Activated T-cell treated with anti-CD3 and anti-CD28 coated beads for 4 hours (primary cell): ENCODE measurements at regions not wholly inside any gene's neighbourhood (a gene's known extent, or its start where the extent isn't known, plus 50 kb on each side); places are given as distances from the start of the nearest gene placed in this dataset.

Source experiments
- DNase-seq: peaks from one replicate; pipeline ENCODE4 v3.0.0-alpha.2; 2020

DNA sequence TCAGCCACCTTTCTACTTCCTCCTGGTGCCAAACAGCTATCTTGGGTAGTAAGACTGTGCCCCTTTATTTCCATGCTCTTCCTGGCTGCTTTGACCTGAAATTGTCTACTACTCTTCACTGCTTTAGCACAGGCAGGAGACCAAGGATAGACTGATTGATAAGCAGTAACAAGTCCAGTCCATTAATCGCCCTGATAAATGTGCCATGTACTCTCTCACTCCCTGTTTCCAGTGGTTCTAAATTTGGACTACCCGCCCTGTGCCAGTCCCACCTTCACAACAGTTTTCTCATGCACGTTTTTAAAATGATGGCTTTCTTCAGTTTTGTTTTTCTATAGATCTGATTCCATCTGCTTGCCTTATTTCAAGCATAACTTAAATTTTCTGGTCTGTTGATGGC is 189.6 kb upstream of the RBMS1 start:
- DNase-seq: no peak

DNA sequence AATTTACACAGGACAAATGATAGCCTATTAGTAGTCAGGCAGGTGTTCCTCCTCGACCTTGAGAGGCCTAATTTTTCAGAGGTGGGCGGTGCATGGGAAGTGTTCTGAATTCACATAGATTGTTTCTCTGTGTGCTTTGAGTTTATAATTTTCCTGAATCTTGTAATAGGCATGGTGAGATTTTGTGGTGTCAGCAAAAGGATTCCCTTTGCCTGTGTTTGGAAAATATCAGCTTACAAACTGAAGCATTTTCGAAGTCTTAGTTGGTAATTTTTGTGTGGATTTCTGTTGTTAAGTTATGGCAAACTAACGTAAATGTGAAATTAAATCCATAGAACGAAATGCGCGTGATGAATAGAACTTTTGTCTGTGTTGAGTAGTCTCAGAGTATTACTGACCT is 194.0 kb upstream of the RBMS1 start:
- DNase-seq: no peak

DNA sequence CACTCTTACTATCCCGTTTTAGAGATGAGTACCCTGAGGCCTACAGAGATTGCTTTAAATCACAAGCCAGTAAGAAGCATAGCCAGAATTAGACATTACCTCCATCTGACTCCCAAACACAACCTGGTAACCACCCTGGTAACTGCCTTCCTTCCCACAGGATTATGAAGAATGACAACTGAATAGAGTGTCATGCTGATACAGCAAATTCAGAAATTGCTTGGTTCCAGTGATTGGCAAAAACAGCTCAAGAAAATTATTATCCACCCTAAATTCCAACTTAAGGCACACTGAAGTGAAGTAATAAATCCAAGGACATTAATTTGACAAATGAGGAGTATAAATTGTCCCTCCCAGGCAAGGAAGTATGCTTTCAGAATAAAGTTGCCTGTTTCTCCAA is 195.8 kb upstream of the RBMS1 start:
- DNase-seq: no peak

DNA sequence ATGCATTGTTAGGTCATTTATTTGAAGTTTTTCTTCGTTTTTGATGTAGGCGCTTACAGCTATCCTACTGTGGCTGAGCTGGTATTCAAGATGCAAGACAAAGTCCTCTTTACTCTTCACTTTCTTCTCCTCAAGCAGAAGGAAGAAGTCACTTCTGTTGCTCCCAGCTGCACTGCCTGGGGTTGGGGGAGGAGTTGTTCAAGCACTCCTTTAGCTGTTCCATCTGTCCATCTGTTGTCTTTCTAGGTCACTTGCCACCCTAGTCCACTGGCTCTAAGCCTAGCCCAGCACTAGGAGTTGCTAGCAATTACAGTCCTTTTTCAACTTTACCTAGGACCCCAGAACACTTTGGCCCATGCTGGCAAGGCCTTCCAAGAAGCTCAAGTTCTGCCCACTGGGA is 200.6 kb upstream of the RBMS1 start:
- no peak for DNase-seq

DNA sequence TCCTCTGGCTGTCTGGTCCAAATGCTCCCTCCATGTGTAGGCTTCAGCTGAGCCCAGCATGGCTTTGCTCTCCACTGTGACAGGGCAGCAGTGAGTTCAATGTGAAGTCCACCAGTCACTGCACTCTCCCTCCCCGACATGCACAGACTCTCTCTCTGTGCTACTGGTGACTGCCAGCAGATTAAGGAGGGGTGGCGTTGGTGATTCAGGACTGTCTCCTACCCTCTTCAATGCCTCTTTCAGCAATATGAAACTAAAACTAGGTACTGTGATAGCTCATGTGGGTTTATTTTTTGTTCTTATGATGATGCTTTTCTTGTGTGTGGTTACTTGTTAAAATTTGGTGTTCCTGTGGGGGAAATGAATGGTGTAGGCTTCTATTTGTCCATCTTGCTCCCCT is 201.0 kb upstream of the RBMS1 start:
- no peak for DNase-seq

DNA sequence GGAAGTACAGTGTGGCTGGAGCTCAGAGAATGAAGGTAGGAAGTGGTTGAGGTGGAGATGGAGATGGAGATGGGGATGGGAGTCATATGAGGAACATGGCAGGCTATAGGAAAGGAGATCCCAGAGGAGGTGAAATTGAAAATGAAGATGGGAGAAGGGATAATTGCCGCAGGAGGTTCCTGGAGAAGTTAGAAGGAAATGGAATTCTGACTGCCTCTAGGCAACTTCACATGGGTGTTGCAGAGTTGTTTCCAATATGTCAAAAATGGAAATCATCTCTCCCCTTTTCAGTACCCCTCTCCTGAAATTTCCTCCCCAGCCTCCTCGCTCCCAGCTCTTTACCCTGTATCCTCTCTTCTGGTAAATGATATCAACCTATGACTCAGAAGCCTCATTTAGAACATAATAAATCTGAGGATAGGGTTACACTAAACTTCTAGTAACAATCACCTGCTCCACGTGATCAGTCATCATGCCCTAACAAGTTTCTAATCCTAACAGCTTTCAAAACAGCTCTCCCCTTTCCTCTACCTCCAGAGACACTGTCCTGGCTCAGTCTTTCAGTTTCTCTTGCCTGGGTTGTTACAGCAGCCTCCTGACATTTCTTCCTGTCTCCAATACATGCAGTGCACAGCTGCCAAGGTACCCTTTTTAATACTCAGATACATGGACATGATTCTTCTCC is 201.9 kb upstream of the RBMS1 start:
- DNase-seq: no peak

DNA sequence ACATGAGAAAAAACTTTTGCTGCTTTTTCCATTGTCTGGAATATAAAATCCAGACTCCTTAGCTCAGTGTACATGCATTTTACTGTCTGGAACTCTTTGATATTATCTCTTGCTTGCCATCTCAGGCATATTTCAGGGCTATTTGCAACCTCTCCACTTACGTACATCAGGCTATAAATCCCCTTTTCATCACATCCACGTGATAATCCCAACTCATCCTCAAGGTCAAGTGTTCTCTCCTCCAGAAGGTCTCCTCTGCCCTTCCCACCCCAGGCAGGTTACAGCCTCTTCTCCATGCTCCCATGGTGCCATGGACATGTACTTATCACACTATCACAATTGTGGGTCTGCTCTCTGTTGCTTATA is 202.5 kb upstream of the RBMS1 start:
- DNase-seq: no peak

DNA sequence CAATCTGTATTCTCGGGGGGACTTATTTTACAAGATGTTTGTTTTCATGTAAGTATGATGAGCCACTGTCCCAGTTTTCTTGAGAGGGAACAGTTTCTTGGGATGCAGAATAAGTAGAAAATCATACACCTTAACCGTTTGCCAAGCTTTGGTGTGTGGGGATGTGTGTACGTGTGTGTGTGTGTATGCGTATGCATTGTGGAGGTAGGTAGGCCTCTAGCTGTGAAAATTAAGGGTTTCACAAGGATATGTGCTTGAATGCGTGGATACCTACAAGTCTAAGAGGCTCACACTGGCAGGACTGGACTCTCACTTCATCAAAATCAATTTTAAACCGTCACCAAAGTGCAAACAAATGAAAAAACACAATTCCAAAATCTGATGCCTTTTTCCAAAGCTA is 204.2 kb upstream of the RBMS1 start:
- DNase-seq: no peak

DNA sequence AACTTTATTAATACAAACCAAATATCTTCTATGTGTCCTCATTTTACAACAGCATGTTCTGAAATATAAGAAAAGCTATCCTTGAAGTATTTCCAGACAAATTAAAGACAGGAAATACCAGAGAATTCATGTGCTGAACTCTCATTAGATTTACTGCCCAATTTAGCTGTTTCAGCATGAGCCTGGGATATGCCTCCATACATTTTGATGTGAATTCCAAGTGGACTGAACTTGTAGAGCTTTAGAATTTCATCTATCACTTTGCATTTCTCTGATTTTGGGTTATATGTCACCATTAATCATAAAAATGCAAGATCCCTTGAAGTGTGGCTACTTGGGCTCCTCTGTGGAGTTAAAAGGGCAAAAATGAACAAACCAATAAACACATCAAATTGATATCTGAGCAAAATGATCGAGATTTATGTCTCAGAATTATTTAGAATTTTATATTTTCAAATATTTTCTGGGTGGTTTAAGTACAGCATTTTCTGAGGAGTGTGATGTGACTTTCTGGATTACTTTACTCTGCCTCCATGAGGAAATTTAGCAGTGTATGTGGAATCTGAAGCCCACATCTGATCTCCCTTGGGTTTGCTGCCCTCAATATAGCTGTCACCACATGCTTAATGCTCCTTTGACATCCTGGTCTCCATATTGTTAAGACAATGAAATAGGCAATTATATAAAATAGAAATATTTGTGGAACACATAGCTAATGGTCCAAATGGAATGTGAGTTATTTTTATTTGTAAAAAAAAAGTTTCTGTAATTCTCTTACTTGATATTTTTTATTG is 206.6 kb upstream of the RBMS1 start:
- DNase-seq: no peak

DNA sequence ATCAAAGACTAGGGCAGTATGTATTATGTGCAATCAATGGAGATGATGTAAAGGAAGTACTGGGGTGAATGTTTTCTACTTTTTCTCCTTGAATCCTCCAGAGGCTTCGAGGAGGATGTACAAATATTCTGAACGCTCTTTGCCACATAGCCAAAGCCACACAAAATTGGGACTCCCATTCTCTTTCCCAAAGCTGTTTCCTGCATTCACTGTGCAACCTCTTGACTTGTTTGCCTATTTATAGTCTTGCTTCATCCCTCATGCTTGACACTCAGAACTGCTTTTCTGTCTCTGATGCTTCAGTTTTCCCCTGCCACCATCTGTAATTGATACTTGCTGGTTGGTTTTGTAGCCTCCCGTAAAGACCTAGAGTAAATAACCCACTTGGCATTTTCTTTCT is 208.2 kb upstream of the RBMS1 start:
- DNase-seq: no peak

DNA sequence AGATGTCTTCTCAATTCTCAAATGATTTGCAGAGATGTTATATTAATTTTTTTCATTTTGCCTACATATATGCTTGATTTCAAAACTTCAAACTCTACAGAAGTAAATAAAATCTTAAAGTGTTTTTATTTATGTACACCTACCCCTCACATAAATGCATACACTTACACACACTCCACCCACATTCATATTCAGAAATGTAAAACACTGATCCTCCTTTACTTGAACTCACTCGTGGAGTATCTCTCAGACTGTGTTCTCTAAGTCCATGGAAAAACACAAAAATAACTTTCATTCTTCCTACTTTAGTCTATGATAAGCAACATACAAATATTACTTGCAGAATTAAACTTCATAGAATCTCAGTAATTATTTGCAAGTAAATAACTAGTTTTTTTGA is 209.1 kb upstream of the RBMS1 start:
- DNase-seq: no peak

DNA sequence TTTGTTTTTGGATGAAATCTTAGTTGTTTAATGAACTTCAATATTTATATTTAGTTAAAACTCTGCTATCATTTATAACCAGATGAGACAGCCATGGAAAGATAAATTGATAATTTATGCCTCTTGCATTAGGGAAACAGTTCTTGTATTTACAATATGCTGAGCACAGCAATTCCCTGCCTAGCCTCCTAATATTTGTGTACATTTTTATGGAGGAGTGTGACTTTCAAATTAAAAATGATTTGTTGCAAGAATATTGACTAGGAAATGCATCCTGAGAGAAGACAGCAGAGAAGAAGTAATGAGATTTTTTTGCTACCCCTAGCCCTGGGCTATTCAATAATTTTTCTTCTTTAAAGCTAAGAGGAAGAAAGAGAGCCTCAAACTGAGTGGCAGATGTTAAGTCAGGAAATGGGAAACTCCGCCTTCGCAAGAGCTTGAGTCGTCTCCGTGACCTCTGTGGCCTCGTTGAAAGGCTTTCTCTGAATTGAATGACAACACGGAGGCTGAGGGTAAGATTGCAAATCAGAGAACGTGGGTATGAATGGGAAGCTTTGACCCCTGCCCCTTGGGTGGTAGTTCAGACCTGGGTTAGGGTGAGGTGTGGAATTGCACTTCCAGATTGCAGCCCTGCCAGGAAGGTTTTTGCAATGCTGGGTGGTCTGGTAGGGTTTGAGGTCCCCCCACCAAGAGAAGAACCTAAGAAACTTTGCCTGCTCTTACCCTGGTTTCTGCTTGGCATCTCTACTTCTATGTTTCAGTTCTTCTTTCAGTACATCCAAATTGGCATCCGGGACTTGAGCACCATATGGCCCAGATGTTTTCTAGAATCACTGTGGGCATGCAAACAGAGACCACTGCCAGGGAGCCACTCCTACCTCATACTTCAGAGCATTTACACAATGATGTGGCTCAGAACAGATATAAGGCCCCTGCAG is 210.3 kb upstream of the RBMS1 start:
- DNase-seq: no peak

DNA sequence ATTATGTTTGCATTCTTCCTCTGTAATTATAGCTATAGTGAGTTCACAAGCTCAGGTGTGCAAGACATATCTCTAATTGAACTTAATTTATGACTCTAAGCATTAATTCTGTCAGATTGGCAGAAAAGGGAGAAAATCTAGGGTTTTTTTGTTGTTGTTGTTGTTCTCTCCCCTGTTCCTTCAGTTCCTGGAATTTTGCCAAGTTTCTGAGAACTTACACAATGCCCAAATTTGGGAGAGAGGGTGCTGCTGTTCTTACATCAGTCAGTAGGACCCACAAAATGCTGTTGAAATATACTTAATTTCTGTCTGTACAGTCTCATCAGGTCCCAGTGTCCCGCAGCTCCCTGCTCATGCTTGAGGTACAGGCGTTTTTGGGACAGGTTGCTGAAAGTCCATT is 221.8 kb upstream of the RBMS1 start:
- DNase-seq: no peak

DNA sequence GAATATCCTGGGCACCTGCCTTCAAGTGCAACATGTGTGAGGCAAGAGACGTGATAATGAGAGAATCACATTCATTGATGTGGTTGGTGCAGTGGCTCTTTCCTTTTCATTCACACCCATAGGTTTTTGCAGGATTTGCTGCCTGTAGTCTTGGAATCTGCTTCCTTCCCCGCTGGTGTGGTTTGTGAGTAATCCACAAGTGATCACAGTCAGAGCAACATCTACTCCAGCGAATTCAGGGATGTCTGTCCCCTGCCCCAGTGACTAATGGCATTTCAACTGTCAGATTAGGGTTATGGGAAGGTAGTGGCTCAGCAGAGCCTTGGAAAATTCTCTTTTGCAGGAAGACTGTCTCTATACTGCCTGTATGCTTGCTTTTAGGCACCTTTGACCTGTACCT is 225.5 kb upstream of the RBMS1 start:
- DNase-seq: no peak

DNA sequence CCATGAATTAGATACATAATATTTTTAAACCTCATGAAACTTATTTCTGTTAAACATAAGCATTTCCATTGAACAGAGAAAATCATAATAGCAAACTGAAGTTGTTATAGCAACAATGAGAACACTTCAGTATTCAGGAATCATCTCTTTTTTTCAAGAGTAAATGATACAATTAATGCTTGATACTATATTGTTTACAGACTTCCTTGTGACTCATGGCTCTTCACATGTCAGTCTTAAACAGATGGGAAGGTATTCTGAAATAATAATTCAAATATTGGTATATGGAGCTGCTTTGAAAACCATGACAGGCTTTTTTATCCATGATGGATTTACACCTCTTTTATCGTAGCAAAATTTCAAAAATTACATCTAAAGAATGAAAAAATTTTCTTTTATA is 226.5 kb upstream of the RBMS1 start:
- no peak for DNase-seq

DNA sequence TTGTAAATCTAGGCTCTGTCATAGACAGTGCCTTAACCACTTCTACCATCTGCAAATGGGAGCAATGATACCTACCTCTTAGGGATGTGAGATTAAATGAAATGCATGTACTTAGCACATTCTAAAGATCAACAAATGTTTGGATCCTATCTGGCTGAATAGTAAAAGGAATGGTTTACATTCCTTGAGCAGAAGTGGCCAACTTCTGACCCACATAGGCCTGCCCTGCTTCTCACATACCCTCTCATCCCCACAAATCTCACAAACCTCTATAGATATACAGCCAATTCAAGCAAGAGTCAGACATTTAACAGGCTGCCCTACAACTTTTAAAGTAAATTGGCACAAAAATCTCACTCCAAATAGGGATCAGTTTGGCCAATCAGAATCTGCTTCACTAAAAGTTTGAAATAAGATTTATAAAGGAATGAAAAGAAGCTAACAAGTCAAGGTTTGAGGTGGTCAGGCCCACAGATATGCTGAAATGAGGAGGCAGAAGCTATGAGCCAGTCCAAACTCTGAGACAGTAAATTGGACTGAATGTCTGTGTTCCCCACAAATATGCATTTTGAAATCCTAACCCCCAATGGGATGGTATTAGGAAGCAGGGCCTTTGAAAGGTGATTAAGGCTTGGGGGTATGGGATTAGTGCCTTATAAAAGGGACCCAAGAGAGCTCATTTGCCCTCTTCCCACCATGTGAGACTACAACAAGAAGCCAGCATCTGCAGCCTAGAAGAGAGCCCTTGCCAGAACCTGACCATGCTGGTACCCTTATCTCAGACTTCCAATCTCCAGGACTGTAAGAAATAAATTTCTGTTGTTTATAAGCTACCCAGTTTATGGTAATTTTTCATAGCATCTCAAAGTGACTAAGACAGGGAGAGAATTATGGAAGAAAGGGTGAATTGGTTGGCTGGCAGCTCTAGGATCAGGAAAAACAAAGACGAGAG is 227.8 kb upstream of the RBMS1 start:
- no peak for DNase-seq

DNA sequence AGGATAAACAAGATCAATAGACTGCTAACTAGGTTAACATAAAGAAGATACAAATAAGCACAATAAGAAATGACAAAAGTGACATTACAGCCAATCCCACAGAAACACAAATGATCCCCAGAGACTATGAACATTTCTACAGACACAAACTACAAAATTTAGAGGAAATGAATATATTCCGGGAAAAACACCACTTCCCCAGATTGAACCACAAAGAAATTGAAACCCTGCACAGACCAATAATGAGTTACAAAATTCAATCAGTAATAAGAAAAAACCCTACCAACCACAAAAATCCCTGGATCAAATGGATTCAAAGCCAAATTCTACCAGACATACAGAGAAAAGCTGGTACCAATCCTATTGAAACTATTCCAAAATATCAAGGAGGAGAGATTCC is 232.4 kb upstream of the RBMS1 start:
- DNase-seq: no peak

DNA sequence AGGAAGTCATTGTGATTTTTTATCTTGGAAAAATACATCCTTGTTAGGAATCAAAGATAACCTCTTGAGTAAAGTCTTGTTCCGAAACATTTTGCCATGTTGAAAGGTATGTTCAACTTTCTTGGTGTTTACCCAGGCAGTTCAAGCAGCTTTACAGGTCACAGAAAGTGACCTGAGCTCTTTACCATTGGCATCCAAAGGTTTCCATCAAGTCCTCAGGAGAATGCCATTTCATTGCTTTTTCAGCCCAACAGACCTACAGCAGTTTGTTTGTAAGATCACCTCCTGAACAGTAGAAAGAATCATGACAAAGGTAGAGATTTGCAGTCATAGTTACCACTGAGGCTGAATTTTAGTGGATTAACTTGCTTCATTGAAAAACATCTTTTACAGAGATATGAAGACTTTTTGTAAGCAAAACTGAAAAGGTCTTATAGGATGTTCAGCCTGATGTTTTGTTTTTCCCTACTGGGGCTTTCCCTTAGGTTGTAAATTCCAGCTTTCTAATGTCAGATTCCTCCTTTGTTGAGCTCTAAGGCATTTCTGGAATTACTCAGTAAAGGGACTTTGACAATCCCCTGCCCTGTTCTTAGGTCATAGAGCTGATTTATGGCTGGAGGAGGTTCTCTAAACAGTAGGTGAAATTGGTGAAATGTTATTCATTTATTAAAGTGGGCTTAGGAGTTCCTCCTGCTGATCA is 236.8 kb upstream of the RBMS1 start:
- no peak for DNase-seq

DNA sequence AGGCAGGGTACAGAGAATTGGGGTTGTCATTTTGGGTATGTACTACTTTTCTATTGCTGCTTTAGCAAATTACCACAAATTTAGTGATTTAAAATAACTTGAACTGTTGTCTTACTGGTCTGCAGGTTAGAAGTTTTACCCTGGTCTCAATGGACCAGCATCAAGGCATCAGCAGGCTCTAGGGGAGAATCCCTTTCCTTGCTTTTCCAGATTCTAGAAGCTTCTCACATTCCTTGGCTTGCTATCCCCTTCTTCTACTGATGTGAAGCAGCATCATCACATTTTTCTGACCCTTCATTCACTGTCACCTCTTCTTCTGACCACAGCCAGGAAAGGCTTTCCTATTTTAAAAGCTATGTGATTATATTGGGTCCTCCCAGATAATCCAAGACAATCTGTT is 237.8 kb upstream of the RBMS1 start:
- no peak for DNase-seq

DNA sequence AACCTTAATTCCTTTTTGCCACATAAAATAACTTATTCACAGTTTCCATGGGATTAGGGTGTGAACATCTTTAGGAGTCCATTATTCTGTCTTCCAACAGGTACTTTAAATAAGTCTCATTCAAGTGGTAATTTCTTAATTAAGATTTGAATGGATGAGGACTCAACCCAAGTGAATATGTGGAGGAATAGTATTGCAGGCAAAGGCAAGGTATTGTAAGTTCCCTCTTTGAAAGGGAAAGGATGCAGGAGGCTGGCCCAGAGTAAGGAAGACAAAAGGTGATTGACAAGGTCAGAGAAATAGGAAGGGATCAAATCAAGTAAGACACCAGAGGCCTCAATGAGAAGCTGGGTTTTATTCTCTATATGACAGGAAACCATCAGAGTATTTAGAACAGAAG is 238.2 kb upstream of the RBMS1 start:
- DNase-seq: no peak

DNA sequence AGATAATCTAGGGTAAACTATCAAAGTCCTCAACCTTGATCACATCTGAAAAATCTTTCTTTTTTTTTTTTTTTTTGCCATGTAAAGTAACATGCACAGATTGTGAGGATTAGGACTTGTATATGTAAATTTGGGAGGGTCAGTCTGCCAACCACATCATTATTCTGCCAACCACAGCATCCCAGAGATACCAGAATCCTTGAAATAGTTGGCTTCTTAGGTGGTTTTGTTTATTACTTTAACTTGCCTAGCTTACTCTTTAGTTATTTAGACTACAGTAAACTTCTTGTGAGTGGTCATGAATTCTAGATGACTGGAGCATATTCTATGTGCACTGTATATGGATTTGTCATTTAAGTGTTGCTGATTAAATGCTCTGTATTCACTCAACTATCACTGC is 242.1 kb upstream of the RBMS1 start:
- DNase-seq: no peak
